Spleen (tissue), 11 donors: ENCODE measurements at regions not wholly inside any gene's neighbourhood (a gene's known extent, or its start where the extent isn't known, plus 50 kb on each side); places are given as distances from the start of the nearest gene placed in this dataset.

Experiments
- DNase-seq: peaks from one replicate; pipeline ENCODE4 v3.0.0-alpha.2; 2020
- H3K27ac ChIP-seq, 8 donors: fragments of 200-600 bp; sonication (generic) in 7 of 8; 1 replicate in 4 of 8; 2 replicates in 4 of 8; pipeline versions ENCODE4 v1.5.0 to v1.8.0; 2016 to 2021; ENCODE audit warnings: inconsistent platforms in 4 of 8, mild to moderate bottlenecking in 4 of 8, moderate library complexity in 1 of 8
- H3K27me3 ChIP-seq, 7 donors: fragments of 200-600 bp; sonication (generic) in 6 of 7; replicated peaks in 1 of 7; 1 replicate in 4 of 7; 2 replicates in 3 of 7; pipeline versions ENCODE4 v1.5.0 to v1.8.0; 2016 to 2021; ENCODE audit warnings: inconsistent platforms in 3 of 7, mild to moderate bottlenecking in 1 of 7
- H3K36me3 ChIP-seq, 6 donors: fragments of 200-600 bp; sonication (generic) in 5 of 6; 1 replicate in 4 of 6; 2 replicates in 2 of 6; pipeline versions ENCODE4 v1.5.0 to v1.8.0; 2016 to 2021; ENCODE audit warnings: inconsistent platforms in 2 of 6
- H3K4me1 ChIP-seq, 6 donors: fragments of 200-600 bp; sonication (generic) in 5 of 6; 1 replicate in 3 of 6; 2 replicates in 3 of 6; pipeline versions ENCODE4 v1.5.0 to v1.8.0; 2016 to 2021; ENCODE audit warnings: inconsistent platforms in 3 of 6
- H3K4me3 ChIP-seq, 8 donors: fragments of 200-600 bp; sonication (generic) in 7 of 8; 1 replicate in 4 of 8; 2 replicates in 4 of 8; pipeline versions ENCODE4 v1.5.0 to v1.8.0; 2016 to 2021; ENCODE audit warnings: inconsistent platforms in 4 of 8, mild to moderate bottlenecking in 4 of 8, moderate library complexity in 2 of 8
- H3K9me3 ChIP-seq, 8 donors: fragments of 200-600 bp; sonication (generic) in 7 of 8; 1 replicate in 4 of 8; 2 replicates in 4 of 8; pipeline versions ENCODE4 v1.5.0 to v1.8.0; 2016 to 2021; ENCODE audit warnings: inconsistent platforms in 4 of 8
- CTCF ChIP-seq, 11 experiments: fragments of 200-600 bp in 7 of 11; fragments of 450-650 bp in 4 of 11; sonication (generic) in 4 of 11; IDR thresholded peaks in 8 of 11; conservative IDR thresholded peaks in 3 of 11; 1 replicate in 7 of 11; 2 replicates in 4 of 11; pipeline versions ENCODE4 v1.4.0 to v1.8.0; 2016 to 2021; ENCODE audit warnings: antibody characterized with exemption in 11 of 11, inconsistent platforms in 4 of 11, mild to moderate bottlenecking in 1 of 11
- POLR2A ChIP-seq, 3 donors: fragments of 450-650 bp; IDR thresholded peaks; one replicate each; pipeline ENCODE4 v1.5.1; 2017; ENCODE audit warnings: antibody characterized with exemption in 3 of 3, mild to moderate bottlenecking in 1 of 3
- POLR2AphosphoS5 ChIP-seq, 3 donors: sonication (generic); formaldehyde crosslinking; IDR thresholded peaks; one replicate each; pipeline ENCODE4 v1.5.1; 2017; ENCODE audit warnings: antibody characterized with exemption in 3 of 3
- WGBS, 5 donors: extraction: QIAGEN DNeasy Blood & Tissue Kit in 3 of 5; methylation state at CpG; one replicate each; pipeline versions ENCODE4 v1.1.5 to v1.1.7; 2013 to 2018; 5-methylcytosine and 5-hydroxymethylcytosine counted together
- intact Hi-C: fragments of 100-400 bp; cut with DNase I; formaldehyde crosslinking; loops from one replicate; pipeline ENCODE4 v1.15.0; 2023; ENCODE audit warnings: low total_unique reads
- donor health status: healthy with polysubstance abuse.
- donor health status: DM: no; HTN: no; CAD: no; lungs with moderate emphysema.
- donor health status: DM: no; HTN: no; CAD: no.
- donor health status: Bipolar disorder and iron deficiency.
- donor health status: healthy.
- donor health status: DM: no; HTN: no; CAD: no.
- donor health status: DM: yes; HTN: yes; CAD: no.

- TF ChIP-seq POLR2AphosphoS5 (IDR thresholded peaks at IDR 0.05), result no peak
- no peak for TF ChIP-seq POLR2A (IDR thresholded peaks at IDR 0.05)
- TF ChIP-seq CTCF (IDR thresholded peaks at IDR 0.05 in 8 of 11, conservative IDR thresholded peaks at IDR 0.05 in 3 of 11), result no peak
- Histone ChIP-seq H3K4me3 (no peak overlapping the region), H3K36me3 (no peaks in the 10 kb centered on the region), H3K9me3 (peaks cover 0 to 25% (median 9%) of the 10 kb centered on the region in 8 donors), H3K27ac (no peak overlapping the region), H3K27me3 (no peaks in the 10 kb centered on the region), H3K4me1 (no peaks in the 10 kb centered on the region)
- intact Hi-C loops, result no loop called here
- DNase-seq, result no peak
- WGBS, 5 donors, result 1 to 9% (median 3%) methylated on average over 2 of the region's 2 CpGs
These were observed 426.4 kb downstream of the SLITRK5 start for GRCh38 chr13:88097541-88097940.

GRCh38 chr13:88103824-88104223 is 432.7 kb downstream of the SLITRK5 start:
- Histone ChIP-seq H3K4me3 (no peak overlapping the region), H3K27ac (no peak overlapping the region), H3K4me1 (no peaks in the 10 kb centered on the region), H3K9me3 (peaks cover 0 to 30% (median 13%) of the 10 kb centered on the region in 8 donors), H3K27me3 (no peaks in the 10 kb centered on the region), H3K36me3 (no peaks in the 10 kb centered on the region)
- WGBS, 5 donors, result 76 to 88% (median 86%) methylated on average over 1 of the region's 1 CpG
- TF ChIP-seq POLR2AphosphoS5 (IDR thresholded peaks at IDR 0.05), result no peak
- TF ChIP-seq POLR2A (IDR thresholded peaks at IDR 0.05), result no peak
- no peak for TF ChIP-seq CTCF (IDR thresholded peaks at IDR 0.05 in 8 of 11, conservative IDR thresholded peaks at IDR 0.05 in 3 of 11)
- DNase-seq, result no peak
- intact Hi-C loops, result no loop called here

GRCh38 chr13:88104576-88104975 is 433.4 kb downstream of the SLITRK5 start:
- WGBS, 5 donors, result 90 to 100% (median 92%) methylated on average over 1 of the region's 1 CpG
- H3K36me3 ChIP-seq, result no peaks in the 10 kb centered on the region
- H3K9me3 ChIP-seq, result peaks cover 0 to 30% (median 13%) of the 10 kb centered on the region in 8 donors
- no peaks in the 10 kb centered on the region for H3K4me1 ChIP-seq
- DNase-seq, result no peak
- no peak overlapping the region for H3K27ac ChIP-seq
- TF ChIP-seq POLR2AphosphoS5 (IDR thresholded peaks at IDR 0.05) (no peak), POLR2A (IDR thresholded peaks at IDR 0.05) (no peak), CTCF (IDR thresholded peaks at IDR 0.05 in 8 of 11, conservative IDR thresholded peaks at IDR 0.05 in 3 of 11) (no peak)
- H3K4me3 ChIP-seq, result no peak overlapping the region
- intact Hi-C loops, result no loop called here
- H3K27me3 ChIP-seq, result no peaks in the 10 kb centered on the region

- no peaks in the 10 kb centered on the region for H3K4me1 ChIP-seq
- TF ChIP-seq POLR2AphosphoS5 (IDR thresholded peaks at IDR 0.05), result no peak
- TF ChIP-seq CTCF (IDR thresholded peaks at IDR 0.05 in 8 of 11, conservative IDR thresholded peaks at IDR 0.05 in 3 of 11), result no peak
- TF ChIP-seq POLR2A (IDR thresholded peaks at IDR 0.05), result no peak
- no peak for DNase-seq
- no peak overlapping the region for H3K4me3 ChIP-seq
- WGBS, 5 donors, result 60 to 76% (median 72%) methylated on average over 6 of the region's 6 CpGs
- H3K9me3 ChIP-seq, result peaks cover 0 to 11% (median 1%) of the 10 kb centered on the region in 8 donors
- intact Hi-C loops, result no loop called here
- no peak overlapping the region for H3K27ac ChIP-seq
- H3K36me3 ChIP-seq, result no peaks in the 10 kb centered on the region
- no peaks in the 10 kb centered on the region for H3K27me3 ChIP-seq
These were observed 436.4 kb downstream of the SLITRK5 start for GRCh38 chr13:88107570-88107969.
